ENCODE measurements at regions not wholly inside any gene's neighbourhood (a gene's known extent, or its start where the extent isn't known, plus 50 kb on each side); places are given as distances from the start of the nearest gene placed in this dataset.
"Not testable (repeated sequence)": the region's sequence is repeated elsewhere in the genome, so short reads cannot be mapped to it uniquely, and the experiment has no call there.

DNA sequence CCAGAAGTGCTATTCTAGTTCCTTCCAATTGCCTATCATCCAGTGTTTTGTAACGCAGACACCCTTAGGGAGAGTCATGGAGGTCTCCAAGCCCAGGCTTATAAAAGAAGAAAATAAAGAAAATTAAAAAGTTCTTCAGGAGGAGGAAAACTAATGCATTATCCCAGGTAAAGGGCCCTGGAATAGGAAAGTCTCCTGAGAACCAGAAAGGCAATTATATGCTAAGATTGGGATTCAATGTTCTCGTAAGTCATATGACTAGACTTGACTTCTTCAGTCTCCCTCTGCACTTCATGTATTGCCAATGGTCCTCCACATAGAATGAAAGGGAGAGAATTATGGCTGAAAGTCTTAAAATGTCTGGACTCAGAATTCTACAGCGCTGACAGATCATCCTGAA, 154.4 kb upstream of the STK32A start:
- DNase-seq = no peak

DNA sequence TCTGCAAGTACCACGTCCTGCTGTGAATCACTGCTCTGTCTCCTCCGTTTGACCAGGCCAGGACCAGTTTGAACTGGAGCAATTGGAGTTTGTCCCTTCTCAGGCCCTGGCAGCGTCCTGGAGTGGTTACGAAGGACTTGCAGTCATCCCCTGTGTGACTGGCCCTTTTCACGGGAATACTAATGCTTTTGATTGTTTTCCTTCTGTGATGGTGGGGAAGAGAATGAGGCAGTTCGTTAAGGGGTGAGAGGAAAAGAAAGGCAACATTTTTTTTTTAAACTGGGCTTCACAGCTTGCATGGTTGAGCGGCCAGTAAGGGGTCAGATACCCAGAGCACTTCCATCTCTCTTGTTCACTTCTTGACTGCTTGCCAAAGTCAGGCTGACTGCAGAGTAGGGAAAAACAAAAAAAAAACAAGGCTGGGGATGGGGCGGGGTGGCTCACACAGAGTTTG, 153.5 kb upstream of the STK32A start:
- DNase-seq = peak in 54 of 58 donors; percentile 28 to 94 (median 74)

- peak in 54 of 58 donors; percentile 10 to 90 (median 68) for DNase-seq
These were observed 150.1 kb upstream of the STK32A start for GRCh38 chr5:147084702-147085101.

GRCh38 chr5:147085409-147085808, 149.4 kb upstream of the STK32A start:
- no peak for DNase-seq

DNA sequence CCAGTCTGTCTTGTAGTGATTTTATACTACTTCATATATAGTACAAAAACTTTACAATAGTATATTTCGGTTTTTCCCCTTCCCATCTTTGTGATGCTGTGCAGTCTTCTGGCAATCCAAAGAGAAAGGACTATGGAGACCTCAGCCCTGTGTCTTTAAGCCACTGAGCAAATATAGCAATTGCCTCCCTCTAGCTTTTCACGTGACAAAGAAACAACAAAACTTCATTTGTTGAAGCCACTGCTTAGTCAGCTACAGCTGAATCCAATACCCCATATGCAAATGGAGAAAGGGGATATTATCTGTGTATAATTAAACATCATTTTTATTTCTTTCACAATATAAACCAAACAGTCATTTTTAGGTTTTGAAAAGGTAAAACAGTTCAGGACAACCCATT, 142.8 kb upstream of the STK32A start:
- DNase-seq = peak in 2 of 58 donors; percentile 5 to 55

- no peak for DNase-seq
These were observed 141.7 kb upstream of the STK32A start for GRCh38 chr5:147093138-147093537.

DNA sequence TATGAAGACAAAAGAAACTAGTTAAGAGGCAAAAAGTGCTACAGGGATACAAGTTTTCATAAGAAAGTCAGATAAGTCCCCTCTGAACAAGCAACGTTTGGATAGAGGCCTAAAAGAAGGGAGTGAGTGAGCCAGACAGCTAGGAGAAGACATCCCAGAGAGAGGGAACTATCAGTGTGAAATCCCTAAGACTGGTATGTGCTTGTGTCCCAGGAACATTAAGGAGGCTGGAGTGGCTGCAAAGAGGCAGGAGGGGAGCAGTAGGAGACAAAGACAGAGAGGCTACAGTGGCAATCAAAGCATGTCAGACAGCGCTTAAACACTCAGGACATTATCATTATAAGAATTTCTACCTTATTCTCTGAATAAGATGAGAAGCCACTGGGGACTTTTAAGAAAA, 139.1 kb upstream of the STK32A start:
- DNase-seq = no peak

GRCh38 chr5:147098233-147098790, 136.5 kb upstream of the STK32A start:
- peak in 10 of 58 donors; percentile 5 to 53 (median 27) for DNase-seq

DNA sequence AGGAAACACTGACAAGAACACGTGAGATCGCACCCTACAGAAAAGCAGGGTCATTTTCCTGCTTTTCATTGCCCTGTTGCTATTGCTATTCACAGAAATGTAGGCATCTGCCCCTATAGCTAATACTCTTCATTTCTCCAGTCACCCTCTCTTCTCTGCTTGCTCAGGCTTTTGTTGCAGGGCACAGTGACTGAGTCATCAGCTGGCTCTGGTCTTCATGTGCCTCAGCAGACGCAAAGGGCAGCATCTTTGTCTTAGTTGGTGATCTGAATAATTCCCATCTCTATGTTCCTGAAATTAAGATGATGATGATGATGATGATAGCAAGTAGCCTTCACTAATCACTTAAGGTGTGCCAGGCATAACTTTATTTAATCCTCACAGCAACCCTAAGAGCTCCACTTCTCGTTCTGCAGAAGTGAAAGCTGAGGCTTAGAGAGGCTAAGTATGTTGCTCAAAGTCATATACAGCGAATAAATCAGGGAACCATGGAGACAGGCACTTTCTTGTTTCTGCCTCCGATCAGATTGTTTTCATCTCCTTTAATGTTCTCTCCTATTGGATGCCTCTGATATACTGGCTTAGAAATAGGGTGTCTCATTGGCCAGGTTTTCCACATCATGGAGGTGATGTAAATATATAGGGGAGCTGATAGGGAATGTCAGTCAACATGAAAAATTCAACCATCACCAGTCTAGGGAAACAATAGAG, 133.0 kb upstream of the STK32A start:
- peak in 15 of 58 donors; percentile 1 to 54 (median 16) for DNase-seq

DNA sequence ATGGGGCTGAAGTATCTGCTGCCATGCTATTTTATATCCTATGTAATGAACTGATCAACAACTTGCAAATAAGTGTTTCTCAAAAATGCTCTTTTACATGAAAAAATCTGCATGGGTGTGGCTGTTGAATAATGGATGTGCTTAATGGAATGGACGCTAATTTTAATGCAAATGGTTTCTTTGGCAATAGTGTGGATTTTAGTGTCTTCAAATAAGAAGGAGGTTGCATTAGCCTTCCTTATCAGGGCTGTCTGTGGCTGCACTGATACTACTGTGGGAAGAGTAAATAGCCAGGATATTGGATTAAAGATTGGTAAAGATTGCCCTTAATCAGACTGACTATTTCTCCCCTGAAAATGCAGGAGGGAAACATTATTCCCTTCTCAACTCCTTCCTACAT, 121.9 kb upstream of the STK32A start:
- DNase-seq = no peak

GRCh38 chr5:147113967-147114366, 120.9 kb upstream of the STK32A start:
- DNase-seq = no peak

GRCh38 chr5:147139759-147140158, 95.1 kb upstream of the STK32A start:
- not testable (repeated sequence) for DNase-seq

GRCh38 chr5:147140558-147140957, 94.3 kb upstream of the STK32A start:
- no peak for DNase-seq

DNA sequence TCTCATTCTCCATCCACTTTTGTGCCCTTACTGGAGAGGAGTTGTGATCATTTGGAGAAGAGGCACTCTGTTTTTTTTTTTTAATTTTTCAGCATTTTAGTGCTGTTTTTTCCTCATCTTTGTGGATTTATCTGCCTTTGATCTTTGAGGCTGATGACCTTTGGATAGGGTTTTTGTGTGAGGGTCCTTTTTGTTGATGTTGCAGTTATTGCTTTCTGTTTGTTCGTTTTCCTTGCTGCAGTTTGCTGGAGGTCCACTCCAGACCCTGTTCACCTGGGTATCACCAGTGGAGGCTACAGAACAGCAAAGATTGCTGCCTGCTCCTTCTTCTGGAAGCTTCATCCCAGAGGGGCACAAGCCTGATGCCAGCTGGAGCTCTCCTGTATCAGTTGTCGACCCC, 93.2 kb upstream of the STK32A start:
- not testable (repeated sequence) for DNase-seq

GRCh38 chr5:147143215-147143614, 91.6 kb upstream of the STK32A start:
- DNase-seq = no peak

GRCh38 chr5:147145328-147145727, 89.5 kb upstream of the STK32A start:
- no peak for DNase-seq

DNA sequence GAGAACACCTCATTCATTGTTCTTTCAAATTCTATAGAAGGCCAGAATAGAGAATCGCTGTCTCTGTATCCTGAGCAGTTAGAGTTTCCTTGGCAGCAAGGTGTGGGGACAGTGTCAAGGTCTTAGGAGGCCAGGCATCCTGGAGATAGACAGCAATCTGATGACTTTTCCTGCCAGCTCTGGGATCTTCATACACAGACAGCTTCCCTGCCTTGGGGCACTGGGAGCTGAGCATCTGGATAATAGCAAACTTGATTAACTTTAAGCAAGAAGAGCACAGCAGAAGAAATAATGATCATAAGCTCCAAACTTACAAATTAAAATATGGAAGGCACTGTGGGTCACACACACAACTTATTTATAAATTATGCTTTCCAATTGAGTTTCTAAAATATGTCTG, 86.1 kb upstream of the STK32A start:
- DNase-seq = no peak

GRCh38 chr5:147152086-147152485, 82.7 kb upstream of the STK32A start:
- no peak for DNase-seq

DNA sequence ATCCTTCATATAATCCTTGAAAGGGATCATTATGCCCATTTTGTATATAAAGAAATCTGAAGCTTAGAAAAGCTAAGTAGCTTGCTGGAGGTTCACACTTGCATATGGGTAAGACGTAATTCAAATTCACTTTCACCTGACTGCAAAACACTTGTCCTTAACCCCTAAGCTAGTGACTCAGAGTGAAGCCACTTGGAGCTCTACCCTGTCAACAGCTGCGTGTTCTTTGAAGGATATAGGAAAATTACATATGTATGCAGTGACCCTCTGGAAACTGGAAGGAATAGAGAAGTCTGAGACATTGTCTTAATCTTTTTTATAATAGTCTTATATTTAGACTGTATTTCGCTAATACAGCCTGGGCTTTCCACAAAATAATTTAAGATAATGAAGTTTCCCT, 80.0 kb upstream of the STK32A start:
- no peak for DNase-seq

GRCh38 chr5:147156012-147156411, 78.8 kb upstream of the STK32A start:
- no peak for DNase-seq

DNA sequence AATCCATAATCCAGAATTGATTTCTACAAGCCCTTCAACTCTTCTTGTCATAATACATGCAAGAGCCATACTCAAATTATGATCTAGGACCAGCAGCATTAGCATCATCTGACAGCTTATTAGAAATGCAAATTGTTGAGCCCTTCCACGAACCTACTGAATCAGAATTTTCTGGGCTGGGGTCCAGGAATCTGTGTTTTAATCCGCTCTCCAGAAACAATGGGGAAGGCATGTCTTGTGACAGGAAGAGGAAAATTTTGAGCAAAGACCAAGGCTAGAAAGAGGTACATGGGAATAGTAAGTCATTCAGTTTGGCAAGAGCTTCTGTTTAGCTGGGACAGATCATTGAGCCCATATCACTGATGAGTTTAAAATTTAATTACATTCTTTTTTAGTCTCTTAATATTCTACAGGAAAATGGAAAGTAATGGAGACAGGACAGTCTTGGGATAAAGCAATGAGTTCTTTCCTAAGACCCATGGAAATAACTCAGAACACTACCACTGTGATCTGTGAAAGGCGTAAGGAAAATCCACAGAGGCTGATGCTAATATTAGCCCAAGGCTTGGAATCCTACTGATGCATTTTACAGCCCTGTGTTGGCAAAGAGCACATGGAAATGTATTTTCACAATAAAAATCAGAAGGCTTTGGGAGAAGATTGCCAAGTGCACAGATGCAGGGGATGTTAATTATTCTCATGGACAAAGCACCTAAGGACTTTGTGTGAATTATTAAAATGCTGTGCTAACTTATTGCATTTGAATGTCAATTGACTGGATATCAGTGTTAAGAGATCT, 73.7 kb upstream of the STK32A start:
- DNase-seq = peak in 4 of 58 donors; percentile 3 to 14 (median 6)

GRCh38 chr5:147162740-147163139, 72.1 kb upstream of the STK32A start:
- no peak for DNase-seq

Data from anterior cingulate cortex (tissue), 58 donors.